HG02870 (cell line): ENCODE measurements at regions not wholly inside any gene's neighbourhood (a gene's known extent, or its start where the extent isn't known, plus 50 kb on each side); places are given as distances from the start of the nearest gene placed in this dataset.
A peak's percentile ranks its signal among the peaks of the same experiment; 100 is the strongest.

Source experiments
- ATAC-seq: cut with Tn5 transposase; IDR thresholded peaks from one replicate; pipeline ENCODE4 v1.9.1; 2021; ENCODE audit warnings: mild to moderate bottlenecking, moderate library complexity; ENCODE audit not compliant: unreplicated experiment

DNA sequence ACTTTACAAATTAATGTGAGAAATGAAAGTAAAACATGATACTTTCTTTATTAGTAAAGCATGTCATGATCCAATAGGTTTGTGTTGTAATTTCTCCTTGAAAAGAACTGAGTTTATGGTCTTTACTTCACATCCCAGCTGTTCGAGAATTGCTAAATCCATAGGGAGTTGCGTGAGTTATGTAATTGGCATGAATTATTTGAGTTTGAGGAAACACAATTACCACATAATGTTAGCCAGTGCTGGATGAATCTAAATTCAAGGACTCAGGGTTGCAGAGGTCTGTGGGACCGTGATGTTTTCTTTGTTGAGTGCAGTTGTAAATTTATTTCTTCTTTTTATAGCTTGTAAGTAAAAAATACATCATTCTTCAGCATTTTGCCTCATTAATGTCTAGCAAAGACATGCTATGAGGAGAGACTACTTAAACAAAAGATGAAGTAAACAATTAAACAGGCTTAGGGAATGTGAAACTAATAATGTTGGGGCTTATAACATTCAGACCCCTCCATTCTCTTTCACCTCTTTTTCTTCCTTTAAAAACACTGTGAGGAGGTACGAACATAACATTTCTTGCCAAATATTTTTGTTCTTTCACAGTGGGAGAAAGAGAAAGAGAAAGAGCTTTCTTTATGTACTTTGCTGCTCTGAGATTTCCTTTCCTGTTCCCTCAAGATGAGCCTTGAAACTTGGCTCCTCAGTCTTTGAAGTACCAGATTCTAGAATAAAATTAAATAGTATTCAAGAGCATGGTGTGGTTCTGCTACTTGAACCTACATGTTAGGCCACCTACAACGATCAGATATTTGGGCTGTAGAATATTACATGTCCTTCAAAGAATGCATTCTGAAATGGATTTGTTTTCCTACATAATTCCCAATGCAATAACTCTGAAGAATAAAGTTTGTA, 159.6 kb upstream of the ANK2 start:
- no peak for ATAC-seq

DNA sequence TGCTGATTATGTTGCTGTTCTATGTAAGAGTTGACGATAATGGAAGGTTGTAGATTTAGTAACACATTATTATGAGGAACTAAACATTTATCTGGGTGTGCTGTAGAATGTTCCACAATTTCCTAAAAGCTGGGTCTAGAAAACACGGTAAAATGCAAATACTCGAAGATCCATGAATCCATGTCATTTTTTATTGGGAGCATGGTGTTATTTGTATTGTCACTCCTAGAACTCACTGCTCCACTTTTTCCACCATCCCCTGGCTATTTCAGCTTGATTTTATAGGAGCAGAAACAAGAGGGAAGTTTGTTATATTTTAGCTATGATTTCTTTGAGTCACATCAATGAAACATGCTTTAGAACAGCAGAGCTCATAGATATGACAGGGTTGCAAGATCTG, 155.0 kb upstream of the ANK2 start:
- ATAC-seq: no peak

DNA sequence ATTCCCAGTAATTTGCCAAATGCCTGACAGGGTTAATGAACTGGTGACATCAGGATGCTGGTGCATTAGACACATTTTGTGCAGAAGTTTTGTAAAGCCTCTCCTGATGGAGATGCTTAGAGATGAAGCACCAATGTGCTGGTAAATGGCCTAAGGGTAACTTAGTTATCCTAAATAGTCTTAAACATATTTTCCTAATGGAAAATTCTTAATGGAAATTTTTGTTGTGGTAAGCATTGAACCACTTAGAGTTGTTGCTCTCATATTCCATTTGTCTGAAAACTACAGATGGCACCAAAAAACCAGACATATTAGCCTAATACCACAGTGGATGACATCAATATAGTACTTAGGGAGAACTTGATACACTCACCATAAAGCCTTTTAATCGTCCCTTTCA, 154.5 kb upstream of the ANK2 start:
- ATAC-seq: no peak

DNA sequence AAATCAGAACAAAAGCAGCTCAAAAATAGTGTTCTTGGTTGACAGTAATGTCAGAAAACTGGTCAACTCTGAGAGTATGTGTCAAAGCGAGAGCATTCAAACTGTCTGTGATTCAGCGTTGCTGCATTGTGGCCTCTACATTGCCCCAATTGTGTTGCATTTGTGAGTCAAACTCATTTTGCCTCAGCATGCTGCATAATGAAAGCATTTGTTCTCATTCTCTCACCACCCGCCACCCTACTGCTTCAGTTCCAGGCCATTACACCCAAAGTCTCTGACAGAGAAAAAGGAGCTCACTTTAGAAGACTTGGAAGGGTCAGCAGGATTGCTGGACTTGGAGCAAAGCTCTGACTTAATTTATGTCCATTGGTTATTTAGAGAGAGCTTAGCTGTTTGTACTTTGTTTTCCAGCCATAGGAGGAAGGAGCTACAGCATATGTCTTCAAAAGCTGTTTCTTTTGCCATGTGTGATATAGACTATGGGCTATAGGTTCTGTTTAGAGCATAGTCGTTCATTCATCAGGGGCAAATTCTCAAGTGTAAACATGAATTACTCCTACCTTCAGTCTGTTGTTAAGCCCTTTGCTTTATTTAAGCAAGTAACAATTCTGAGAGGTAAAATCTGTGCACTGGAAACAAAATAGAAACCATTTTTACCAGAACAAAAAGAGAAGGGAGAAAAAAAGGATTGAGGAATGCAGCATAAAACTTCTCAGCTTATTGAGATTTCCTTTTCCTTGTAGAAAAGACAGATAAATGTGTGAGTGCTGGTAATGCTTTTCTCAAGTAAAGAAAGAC, 153.4 kb upstream of the ANK2 start:
- ATAC-seq: peak; percentile 83

DNA sequence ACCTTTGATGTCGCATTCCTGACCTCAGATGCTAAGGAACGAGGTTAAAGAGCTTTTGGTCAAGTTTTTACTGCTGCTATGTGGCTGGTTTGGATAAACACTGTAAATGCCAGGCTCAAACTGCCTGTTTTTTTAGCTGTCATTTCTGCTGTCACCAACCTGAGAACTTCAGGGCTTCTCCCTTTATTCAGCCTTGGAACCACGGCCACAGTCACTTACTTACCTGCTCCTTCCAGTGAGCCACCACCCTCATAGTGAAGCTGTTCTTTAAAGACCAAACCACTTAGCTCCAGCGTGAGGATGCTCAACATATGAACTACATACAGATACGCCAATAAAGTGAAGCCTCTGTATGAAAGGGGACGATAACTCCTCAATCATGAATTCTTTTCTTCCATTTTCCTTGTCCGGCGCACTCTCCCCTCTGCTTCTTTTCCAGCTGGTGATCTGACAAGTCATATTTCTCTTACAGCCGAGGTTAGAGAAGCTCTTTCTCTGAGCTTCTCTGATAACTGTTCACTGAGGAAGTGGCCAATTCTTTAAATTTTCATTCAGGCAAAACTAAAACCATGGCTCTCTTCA, 152.8 kb upstream of the ANK2 start:
- no peak for ATAC-seq

DNA sequence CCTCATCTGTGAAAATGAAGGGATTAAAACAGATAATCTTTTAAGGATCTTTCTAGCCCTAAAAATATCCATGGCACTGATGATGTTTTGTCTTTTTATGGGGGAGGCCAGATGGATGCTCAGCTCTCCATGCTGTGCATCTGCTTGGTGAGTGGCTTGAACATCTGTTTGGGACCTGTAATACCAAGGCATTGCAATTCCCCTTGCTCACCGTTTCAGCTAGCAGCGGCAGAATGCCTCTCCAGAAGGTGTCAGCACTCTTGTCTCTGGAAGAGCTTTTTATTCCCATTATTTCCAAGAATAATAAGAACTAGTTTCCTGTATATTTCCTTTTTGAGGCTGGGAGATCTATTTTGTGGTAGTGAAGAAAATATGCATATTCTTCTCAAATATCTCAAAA, 151.9 kb upstream of the ANK2 start:
- no peak for ATAC-seq

DNA sequence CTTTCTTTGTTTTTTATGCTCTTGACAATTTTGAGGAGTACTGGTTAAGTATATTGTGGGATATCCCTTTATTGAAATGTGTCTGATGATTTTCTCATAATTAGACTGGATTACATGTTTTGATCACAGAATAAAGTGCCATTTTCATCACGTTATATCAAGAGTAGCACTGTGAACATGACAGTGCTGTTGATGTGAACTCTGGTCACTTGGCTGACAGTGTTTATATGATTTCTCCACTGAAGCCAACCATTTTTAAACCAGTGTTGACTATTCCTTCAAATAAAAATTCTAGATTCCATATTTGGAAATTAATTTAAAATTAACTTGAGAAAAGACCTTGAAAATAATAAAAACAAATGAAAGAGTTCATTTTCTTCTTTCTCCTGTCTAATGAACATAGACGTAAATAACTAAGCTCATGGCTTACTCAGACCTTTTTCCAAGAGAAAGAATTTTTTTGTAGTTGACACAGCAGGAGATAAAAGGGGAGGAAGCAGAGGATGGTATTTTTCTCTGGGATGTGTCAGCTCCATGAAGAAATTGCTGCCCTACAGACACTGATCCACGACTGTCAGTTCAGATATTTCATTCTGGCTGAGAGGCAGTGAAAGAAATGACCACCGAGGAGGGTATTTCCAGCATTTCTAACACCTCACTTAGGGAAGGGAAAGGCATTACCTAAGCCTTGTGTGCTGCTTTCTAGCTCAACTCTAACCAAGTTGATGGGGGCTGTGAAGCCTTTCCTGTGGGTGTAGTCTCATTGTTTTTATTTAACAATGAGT, 150.9 kb upstream of the ANK2 start:
- no peak for ATAC-seq

DNA sequence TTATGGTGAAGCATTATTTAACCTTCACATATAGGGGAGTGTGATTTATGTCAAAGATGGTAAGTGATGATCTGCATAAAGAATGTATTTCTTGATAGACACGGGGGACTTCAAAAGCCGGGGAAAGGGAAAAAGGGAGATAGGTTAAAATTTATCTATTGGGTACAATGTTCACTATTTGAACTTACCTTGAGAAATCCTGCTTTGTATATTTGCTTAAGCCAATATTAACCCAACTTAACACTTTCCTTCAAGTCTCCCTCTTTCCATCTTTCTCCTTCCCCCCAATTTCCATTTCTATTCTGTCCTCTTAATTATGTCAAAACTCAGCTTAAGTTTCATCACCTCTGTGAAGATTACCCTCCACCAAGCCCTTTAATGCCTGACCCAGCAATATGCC, 149.0 kb upstream of the ANK2 start:
- ATAC-seq: no peak

DNA sequence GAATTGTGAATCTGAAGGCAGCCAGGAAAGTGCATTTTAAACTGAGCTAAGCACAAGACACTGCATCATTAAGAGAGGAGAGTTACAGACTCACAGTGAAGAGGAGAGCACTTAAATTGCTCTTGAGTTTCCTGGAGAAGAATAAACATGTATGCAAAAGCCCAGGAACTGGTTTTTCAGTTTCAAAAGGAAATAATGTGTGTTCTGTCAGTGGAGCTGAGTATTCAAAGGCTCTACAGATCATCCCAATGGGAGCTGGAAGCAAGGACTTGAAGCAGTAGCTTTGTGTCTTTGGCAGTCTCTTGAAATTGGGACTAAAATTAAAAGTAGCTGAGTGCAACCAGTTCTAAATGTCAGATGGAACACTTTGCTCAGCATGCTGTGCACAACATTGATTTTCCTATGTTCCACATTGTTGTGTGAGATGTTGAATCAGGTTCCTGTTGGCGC, 147.5 kb upstream of the ANK2 start:
- no peak for ATAC-seq

DNA sequence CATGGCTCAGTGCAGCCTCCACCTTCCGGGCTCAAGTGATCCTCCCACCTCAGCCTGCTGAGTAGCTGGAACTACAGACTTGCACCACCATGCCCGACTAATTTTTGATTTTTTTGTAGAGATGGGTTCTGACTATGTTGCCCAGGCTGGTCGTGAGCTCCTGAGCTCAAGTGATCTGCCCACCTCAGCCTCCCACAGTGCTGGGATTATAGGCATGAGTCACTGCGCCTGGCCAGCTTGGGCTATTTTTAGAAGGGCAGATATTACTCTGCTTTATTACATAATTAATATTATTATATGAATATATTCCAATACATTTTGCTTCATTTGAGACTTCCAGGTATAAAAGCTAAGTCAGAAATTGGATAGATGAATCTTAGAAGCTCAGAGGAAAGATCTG, 143.7 kb upstream of the ANK2 start:
- no peak for ATAC-seq

DNA sequence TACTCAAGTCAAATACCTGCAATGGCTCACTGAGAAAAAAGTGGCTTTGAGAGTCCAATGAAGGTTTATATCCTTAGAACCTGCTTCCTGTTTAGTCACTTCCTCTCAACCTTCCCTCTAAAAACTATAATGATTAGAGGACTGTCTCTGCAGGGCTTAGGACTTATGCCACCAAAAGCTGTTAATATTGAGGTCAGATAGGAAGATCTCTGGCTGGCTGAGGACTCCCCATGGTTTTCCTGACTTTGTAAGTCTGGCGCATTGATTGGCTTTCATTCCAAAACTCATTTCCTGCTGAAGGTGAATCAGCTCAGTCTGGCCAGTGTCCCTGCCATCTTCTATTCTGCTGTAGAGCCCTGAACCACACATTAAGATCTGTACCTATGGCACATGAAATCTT, 140.9 kb upstream of the ANK2 start:
- ATAC-seq: no peak

DNA sequence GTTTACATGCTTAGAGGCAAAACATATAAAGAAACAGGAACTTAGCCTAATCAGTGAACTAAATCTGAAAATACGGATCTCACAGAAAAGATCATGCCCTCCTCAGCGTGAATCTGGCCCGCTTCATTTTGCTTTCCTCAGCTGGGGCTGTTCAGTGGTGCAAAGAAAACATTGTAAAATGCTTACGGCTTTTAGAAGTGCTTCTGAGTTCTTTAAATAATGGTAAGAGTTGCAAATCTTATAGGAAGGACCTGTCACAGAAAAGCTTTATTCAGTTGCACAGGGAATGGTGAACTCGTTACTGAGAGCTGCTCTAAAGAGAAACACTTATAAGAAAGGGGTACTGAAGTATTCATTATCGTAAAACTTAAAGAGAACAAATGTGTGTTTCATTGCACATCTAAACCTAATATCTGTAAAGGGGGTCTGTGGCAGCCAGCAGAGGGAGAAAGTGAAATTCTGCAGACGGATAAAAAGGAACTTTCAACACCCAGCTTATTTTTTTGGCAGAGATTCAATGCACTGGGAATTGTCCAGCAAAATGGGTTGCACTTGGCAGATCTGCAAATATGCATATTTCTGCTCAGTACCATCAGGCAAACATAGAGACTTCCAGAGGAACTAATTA, 139.2 kb upstream of the ANK2 start:
- peak; percentile 62 for ATAC-seq

DNA sequence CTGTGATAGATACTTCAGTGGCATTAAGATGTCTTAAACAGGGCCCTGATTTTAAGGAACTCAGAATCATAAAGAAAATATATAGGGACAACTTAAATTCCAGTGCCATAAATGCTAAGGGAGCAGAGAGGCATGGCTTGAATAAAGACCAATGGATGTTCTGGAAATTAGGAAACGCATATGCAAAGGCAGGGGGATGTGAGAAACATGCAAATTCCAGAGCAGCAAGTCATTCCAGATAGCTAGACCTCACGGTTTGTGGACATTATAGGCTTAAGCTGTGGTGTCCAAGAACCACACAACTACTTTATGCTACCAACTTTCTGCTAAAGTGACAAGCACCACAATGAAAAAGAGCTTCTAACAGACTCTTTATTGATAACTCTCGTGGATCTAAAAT, 132.6 kb upstream of the ANK2 start:
- no peak for ATAC-seq

DNA sequence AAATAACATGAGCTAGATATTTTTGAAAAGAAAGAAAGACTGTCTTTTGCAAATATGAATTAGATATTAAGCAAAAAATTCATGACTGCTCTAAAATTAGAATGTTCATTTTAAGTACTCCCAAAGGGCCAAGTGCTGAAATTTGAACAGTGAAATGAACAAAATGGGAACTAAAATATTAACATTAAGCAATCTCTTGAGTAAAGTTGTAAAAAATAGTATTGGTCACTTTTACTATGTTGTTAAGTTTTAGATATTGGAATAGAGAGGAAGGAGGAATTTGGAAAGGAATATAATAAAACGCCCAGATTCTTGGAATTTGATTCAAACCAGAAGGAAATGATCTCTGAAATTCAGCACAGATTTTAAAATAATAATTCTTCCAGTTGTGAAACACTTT, 125.9 kb upstream of the ANK2 start:
- ATAC-seq: no peak

DNA sequence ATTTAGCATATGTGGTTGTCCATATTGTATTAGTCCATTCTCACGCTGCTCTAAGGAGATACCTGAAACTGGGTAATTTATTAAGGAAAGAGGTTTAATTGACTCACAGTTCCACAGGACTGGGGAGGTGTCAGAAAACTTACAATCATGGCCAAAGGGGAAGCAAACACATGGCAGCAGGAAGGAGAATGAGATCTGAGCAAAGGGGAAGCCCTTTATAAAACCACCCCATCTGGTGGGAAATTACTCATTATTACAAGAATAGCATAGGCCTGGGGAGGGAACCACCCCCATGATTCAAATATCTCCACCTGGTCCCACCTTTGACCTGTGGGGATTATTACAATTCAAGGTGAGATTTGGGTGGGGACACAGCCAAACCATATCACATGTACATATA, 122.6 kb upstream of the ANK2 start:
- no peak for ATAC-seq

DNA sequence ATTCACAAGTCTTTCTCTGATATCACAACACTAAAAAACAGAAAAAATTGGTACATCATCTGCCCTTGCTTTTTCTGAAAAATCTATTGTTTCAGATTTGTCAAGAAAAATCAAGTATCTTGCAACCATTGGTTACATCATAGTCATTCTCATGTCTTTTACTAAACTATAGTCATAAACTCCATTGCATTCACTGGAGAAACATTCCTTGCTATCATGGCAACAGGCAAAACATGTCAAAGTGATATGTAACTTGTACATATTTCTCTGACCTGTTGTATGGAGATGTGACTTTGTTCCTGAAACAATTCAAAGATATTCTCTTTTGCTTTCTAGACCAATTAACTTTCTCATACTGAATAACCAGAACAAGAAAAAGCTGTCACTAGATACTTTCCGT, 121.9 kb upstream of the ANK2 start:
- no peak for ATAC-seq

DNA sequence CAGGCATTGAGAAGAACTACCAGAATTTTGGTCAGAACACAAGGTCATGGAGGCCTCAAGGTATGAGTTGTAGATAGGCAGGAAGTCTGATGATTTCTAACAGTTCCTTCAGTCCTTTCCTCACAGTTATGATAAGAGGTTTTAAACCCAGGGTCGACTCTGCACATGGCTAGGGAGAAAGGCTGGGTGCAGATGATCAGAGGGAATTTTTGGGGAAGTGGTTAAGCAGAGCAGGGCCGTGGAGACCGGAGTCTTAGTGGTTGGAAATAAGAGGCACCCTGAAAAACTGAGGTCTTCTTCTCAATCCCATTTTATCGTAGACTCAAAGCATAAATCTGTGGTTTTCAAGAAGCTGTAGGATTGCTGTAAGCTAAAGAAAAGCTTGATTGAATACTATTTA, 118.5 kb upstream of the ANK2 start:
- ATAC-seq: no peak

DNA sequence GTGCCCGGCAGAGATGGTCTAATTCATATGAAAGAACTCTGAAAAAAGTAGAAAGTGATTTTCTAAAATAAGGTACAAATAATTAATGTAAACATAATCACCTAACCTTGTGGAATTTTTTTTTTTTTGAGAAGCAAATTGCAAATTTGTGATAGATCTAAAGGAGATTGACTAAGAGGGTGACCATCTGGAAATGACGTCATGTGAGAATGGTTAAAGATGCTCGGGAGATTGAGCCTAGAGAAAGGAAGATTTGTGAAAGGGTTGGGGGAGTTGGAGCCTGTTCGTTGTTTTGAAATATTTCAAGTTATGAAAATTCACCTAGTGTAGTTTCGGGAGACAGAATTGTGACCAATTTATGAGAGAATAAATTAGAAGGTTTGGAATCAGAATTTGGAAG, 115.7 kb upstream of the ANK2 start:
- no peak for ATAC-seq

DNA sequence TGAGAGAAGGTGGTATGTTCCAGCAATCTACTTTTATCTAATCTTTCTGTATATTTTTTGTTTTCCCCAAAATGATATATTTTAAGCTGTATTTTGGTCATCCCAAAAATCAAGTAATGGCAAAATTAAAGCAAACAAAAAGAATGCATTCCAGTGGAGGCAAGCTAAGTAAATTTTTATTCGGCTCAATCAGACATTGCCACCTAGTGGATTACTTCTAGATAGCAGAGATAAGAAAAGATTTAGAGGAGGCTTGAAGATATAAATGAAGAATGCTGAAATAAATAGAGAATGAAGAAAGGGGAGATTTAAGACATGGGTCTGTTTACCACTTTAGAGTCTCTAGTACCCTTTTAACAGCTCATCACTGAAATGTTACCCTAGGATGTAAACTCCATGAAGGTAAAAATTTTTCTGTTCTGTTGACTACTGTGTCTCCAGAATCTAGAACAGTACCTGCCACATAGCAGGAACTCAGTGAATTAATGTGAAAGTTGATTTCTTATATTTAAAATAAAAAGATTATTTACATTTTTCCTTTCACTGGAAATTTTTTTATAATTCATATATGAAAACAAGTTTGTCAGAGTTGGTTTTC, 110.9 kb upstream of the ANK2 start:
- ATAC-seq: no peak

DNA sequence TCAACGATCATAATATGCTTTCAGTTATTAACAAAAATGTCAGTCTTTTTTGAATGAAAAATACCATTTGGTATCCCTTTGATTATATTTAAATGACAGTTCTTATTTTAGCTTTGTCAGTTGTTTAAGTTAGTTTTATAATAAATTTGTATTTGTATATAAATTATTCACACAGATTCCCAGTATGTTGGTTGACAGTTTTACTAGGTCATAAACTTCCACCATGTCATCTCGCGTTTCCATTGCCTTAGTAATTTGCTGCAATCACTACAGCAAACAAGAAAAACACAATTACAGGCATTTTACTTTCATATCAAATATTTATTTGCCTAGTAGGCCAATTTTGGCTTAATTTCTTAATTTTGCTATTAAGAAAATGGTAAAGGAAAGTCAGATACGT, 109.6 kb upstream of the ANK2 start:
- ATAC-seq: no peak
